ENCODE measurements at regions not wholly inside any gene's neighbourhood (a gene's known extent, or its start where the extent isn't known, plus 50 kb on each side); places are given as distances from the start of the nearest gene placed in this dataset.

DNA sequence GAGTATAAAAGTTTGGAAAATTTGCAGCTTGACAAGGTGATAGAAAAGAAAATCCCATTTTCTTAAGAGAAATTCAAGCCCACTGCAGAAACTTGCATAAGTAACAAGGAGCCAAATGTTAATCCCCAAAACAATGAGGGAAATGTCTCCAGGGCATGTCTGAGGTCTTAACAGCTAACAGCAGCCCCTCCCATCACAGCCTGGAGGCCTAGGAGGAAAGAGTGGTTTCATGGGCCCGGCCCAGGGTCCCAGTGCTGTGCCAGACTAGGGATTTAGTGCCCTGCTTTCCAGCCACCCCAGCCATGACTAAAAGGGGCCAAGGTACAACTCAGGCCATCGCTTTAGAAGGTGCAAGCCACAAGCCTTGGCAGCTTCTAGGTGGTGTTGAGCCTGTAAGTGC, 123.7 kb upstream of the TRPC6 start:
- Histone ChIP-seq H3K79me1 (ENCODE audit: low read depth, low read length) (no peaks in the 10 kb centered on the region), H3K23ac (ENCODE audit: insufficient read length) (no peak overlapping the region), H3K14ac (ENCODE audit: insufficient read length) (no peak overlapping the region), H4K8ac (ENCODE audit: extremely low read depth, insufficient read depth, low read length) (no peak overlapping the region), H2BK20ac (ENCODE audit: low read length) (no peak overlapping the region), H3K4me3 (ENCODE audit: extremely low read depth in 1 of 4, insufficient read depth in 2 of 4, low read depth in 3 of 4, low read length in 4 of 4) (no peak overlapping the region), H4K5ac (ENCODE audit: insufficient read length, low read depth, low read length) (no peak overlapping the region), H2BK120ac (replicated peaks; ENCODE audit: low read depth, low read length) (no peak overlapping the region), H2AK5ac (ENCODE audit: low read depth, low read length) (no peak overlapping the region), H4K91ac (replicated peaks; ENCODE audit: insufficient read length, low read length) (no peak overlapping the region), H3K4ac (replicated peaks; ENCODE audit: insufficient read length, low read depth, low read length) (no peak overlapping the region), H3K4me1 (replicated peaks in 1 of 4; ENCODE audit: control insufficient read depth in 3 of 4, insufficient read depth in 4 of 4, low read length in 3 of 4) (no peaks in the 10 kb centered on the region; a peak in 1 of 7 replicates), H2BK5ac (ENCODE audit: low read depth, low read length) (no peak overlapping the region), H2BK12ac (ENCODE audit: low read depth, low read length) (no peak overlapping the region), H3K27me3 (replicated peaks in 1 of 4; ENCODE audit: control insufficient read depth in 3 of 4, extremely low read depth in 1 of 4, insufficient read depth in 3 of 4, low read length in 3 of 4) (no peaks in the 10 kb centered on the region), H3K56ac (replicated peaks; ENCODE audit: insufficient read length, low read depth, low read length) (no peak overlapping the region), H3K18ac (ENCODE audit: extremely low read depth, low read length) (no peak overlapping the region), H3K9me3 (ENCODE audit: insufficient read depth in 2 of 2, low read depth in 1 of 2, low read length in 1 of 2) (no peaks in the 10 kb centered on the region), H3K4me2 (ENCODE audit: insufficient read depth in 1 of 2, low read depth in 2 of 2, low read length in 2 of 2) (no peak overlapping the region), H3K27ac (ENCODE audit: low read depth, low read length) (no peak overlapping the region), H3K9ac (replicated peaks in 1 of 4; ENCODE audit: extremely low read depth in 1 of 4, low read depth in 3 of 4, low read length in 3 of 4) (no peak overlapping the region), H3K36me3 (ENCODE audit: control insufficient read depth in 2 of 4, insufficient read depth in 4 of 4, low read length in 3 of 4) (no peaks in the 10 kb centered on the region), H2BK15ac (ENCODE audit: low read length) (no peak overlapping the region), H3K79me2 (ENCODE audit: control insufficient read depth in 1 of 2, insufficient read depth in 2 of 2, low read length in 2 of 2) (no peaks in the 10 kb centered on the region), H3K23me2 (ENCODE audit: low read depth, low read length) (no peaks in the 10 kb centered on the region), H4K20me1 (replicated peaks in 1 of 2; ENCODE audit: control insufficient read depth in 1 of 2, insufficient read depth in 2 of 2, low read length in 2 of 2) (no peaks in the 10 kb centered on the region), H2AFZ (ENCODE audit: low read length) (no peak overlapping the region)
- ChIA-PET POLR2A (ENCODE audit: partially characterized antibody) (no interaction called here), CTCF (ENCODE audit: partially characterized antibody) (interaction anchor here (0.9 kb wide), 1 partner anchor 52 kb away, joined by 3 read pairs; no protein-coding TSS in a partner anchor)
- TF ChIP-seq POU5F1 (IDR thresholded peaks at IDR 0.05; ENCODE audit: low read depth, low read length) (no peak), CBX5 (IDR thresholded peaks at IDR 0.05; ENCODE audit: low read depth, low read length) (no peak), JUND (IDR thresholded peaks at IDR 0.05; ENCODE audit: low read length) (no peak), EZH2 (IDR thresholded peaks at IDR 0.05; ENCODE audit: low read depth, low read length, severe bottlenecking) (no peak), RFX5 (IDR thresholded peaks at IDR 0.05; ENCODE audit: borderline replicate concordance, low read depth, low read length) (no peak)
- 95% methylated on average over 2 of the region's 2 CpGs; no CpG with 5 or more reads in 1 of the 2 experiments for WGBS, 2 experiments (ENCODE audit: extremely low coverage in 1 of 2, insufficient coverage in 1 of 2, insufficient read length in 1 of 2, insufficient replicate concordance in 2 of 2, low coverage in 1 of 2, low lambda C conversion rate in 2 of 2, missing lambda C conversion rate in 1 of 2)
- FAIRE-seq (no peak), DNase-seq (ENCODE audit: low read depth in 1 of 2, low spot score in 2 of 2) (no peak)
